Liver (tissue), 3 donors: ENCODE measurements at regions not wholly inside any gene's neighbourhood (a gene's known extent, or its start where the extent isn't known, plus 50 kb on each side); places are given as distances from the start of the nearest gene placed in this dataset.

ENCODE experiments used
- CTCF ChIP-seq: fragments of 150-350 bp; IDR thresholded peaks from 2 replicates; pipeline ENCODE4 v1.5.1; 2017; ENCODE audit warnings: improper control_type of control experiment, low read depth, low read length; ENCODE audit not compliant: missing input control
- EGR1 ChIP-seq, 2 donors: IDR thresholded peaks; 2 replicates each; pipeline ENCODE4 v1.6.1; 2016 to 2018; ENCODE audit warnings: antibody characterized with exemption in 2 of 2, low read depth in 2 of 2
- FOXA1 ChIP-seq: IDR thresholded peaks from 2 replicates; pipeline ENCODE4 v1.6.1; 2016; ENCODE audit warnings: antibody characterized with exemption
- GABPA ChIP-seq, 2 donors: IDR thresholded peaks in 1 of 2; conservative IDR thresholded peaks in 1 of 2; 2 replicates each; pipeline ENCODE4 v1.6.1; 2016; ENCODE audit warnings: antibody characterized with exemption in 2 of 2, mild to moderate bottlenecking in 1 of 2, moderate library complexity in 1 of 2
- JUND ChIP-seq, 2 donors: IDR thresholded peaks; 2 replicates each; pipeline ENCODE4 v1.6.1; 2016; ENCODE audit warnings: antibody characterized with exemption in 2 of 2
- RAD21 ChIP-seq, 2 donors: IDR thresholded peaks; 2 replicates each; pipeline ENCODE4 v1.6.1; 2016; ENCODE audit warnings: antibody characterized with exemption in 2 of 2, mild to moderate bottlenecking in 2 of 2
- RXRA ChIP-seq, 2 donors: IDR thresholded peaks; 2 replicates each; pipeline ENCODE4 v1.6.1; 2017 to 2018; ENCODE audit warnings: antibody characterized with exemption in 2 of 2, mild to moderate bottlenecking in 1 of 2
- SP1 ChIP-seq: IDR thresholded peaks from 2 replicates; pipeline ENCODE4 v1.6.1; 2018; ENCODE audit warnings: antibody characterized with exemption, mild to moderate bottlenecking
- TAF1 ChIP-seq: conservative IDR thresholded peaks from 2 replicates; pipeline ENCODE4 v1.6.1; 2016; ENCODE audit warnings: antibody characterized with exemption, mild to moderate bottlenecking
- YY1 ChIP-seq: IDR thresholded peaks from 2 replicates; pipeline ENCODE4 v1.6.1; 2016; ENCODE audit warnings: antibody characterized with exemption, mild to moderate bottlenecking
- TF ChIP-seq, protein P1 (sequence below): IDR thresholded peaks from 2 replicates; pipeline ENCODE4 v1.6.1; 2016; ENCODE audit warnings: antibody characterized with exemption, mild to moderate bottlenecking
- TF ChIP-seq, protein P2 (sequence below): IDR thresholded peaks from 2 replicates; pipeline ENCODE4 v1.6.1; 2016; ENCODE audit warnings: antibody characterized with exemption
- TF ChIP-seq, protein P3 (sequence below): IDR thresholded peaks from 2 replicates; pipeline ENCODE4 v1.6.1; 2016; ENCODE audit warnings: antibody characterized with exemption
- donor health status: healthy.
- donor health status: healthy.

GRCh38 chr6:164927288-164928056 is 381.9 kb downstream of the C6orf118 start:
- no peak for TF ChIP-seq JUND (IDR thresholded peaks at IDR 0.05)
- peak; percentile 94 for TF ChIP-seq CTCF
- TF ChIP-seq TAF1: no peak
- no peak for TF ChIP-seq SP1
- peak; percentile 18 for TF ChIP-seq YY1
- TF ChIP-seq, protein P1, sequence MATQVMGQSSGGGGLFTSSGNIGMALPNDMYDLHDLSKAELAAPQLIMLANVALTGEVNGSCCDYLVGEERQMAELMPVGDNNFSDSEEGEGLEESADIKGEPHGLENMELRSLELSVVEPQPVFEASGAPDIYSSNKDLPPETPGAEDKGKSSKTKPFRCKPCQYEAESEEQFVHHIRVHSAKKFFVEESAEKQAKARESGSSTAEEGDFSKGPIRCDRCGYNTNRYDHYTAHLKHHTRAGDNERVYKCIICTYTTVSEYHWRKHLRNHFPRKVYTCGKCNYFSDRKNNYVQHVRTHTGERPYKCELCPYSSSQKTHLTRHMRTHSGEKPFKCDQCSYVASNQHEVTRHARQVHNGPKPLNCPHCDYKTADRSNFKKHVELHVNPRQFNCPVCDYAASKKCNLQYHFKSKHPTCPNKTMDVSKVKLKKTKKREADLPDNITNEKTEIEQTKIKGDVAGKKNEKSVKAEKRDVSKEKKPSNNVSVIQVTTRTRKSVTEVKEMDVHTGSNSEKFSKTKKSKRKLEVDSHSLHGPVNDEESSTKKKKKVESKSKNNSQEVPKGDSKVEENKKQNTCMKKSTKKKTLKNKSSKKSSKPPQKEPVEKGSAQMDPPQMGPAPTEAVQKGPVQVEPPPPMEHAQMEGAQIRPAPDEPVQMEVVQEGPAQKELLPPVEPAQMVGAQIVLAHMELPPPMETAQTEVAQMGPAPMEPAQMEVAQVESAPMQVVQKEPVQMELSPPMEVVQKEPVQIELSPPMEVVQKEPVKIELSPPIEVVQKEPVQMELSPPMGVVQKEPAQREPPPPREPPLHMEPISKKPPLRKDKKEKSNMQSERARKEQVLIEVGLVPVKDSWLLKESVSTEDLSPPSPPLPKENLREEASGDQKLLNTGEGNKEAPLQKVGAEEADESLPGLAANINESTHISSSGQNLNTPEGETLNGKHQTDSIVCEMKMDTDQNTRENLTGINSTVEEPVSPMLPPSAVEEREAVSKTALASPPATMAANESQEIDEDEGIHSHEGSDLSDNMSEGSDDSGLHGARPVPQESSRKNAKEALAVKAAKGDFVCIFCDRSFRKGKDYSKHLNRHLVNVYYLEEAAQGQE: no peak
- TF ChIP-seq EGR1 (IDR thresholded peaks at IDR 0.05; ENCODE audit: low read depth in 2 of 2): no peak
- TF ChIP-seq, protein P2, sequence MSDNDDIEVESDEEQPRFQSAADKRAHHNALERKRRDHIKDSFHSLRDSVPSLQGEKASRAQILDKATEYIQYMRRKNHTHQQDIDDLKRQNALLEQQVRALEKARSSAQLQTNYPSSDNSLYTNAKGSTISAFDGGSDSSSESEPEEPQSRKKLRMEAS: no peak
- TF ChIP-seq GABPA (IDR thresholded peaks at IDR 0.05 in 1 of 2, conservative IDR thresholded peaks at IDR 0.05 in 1 of 2): no peak
- TF ChIP-seq, protein P3, sequence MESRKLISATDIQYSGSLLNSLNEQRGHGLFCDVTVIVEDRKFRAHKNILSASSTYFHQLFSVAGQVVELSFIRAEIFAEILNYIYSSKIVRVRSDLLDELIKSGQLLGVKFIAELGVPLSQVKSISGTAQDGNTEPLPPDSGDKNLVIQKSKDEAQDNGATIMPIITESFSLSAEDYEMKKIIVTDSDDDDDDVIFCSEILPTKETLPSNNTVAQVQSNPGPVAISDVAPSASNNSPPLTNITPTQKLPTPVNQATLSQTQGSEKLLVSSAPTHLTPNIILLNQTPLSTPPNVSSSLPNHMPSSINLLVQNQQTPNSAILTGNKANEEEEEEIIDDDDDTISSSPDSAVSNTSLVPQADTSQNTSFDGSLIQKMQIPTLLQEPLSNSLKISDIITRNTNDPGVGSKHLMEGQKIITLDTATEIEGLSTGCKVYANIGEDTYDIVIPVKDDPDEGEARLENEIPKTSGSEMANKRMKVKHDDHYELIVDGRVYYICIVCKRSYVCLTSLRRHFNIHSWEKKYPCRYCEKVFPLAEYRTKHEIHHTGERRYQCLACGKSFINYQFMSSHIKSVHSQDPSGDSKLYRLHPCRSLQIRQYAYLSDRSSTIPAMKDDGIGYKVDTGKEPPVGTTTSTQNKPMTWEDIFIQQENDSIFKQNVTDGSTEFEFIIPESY: no peak
- no peak for TF ChIP-seq RXRA (IDR thresholded peaks at IDR 0.05)
- no peak for TF ChIP-seq FOXA1
- TF ChIP-seq RAD21 (IDR thresholded peaks at IDR 0.05): peak; percentile 89 to 96
